ENCODE measurements at regions not wholly inside any gene's neighbourhood (a gene's known extent, or its start where the extent isn't known, plus 50 kb on each side); places are given as distances from the start of the nearest gene placed in this dataset.

DNA sequence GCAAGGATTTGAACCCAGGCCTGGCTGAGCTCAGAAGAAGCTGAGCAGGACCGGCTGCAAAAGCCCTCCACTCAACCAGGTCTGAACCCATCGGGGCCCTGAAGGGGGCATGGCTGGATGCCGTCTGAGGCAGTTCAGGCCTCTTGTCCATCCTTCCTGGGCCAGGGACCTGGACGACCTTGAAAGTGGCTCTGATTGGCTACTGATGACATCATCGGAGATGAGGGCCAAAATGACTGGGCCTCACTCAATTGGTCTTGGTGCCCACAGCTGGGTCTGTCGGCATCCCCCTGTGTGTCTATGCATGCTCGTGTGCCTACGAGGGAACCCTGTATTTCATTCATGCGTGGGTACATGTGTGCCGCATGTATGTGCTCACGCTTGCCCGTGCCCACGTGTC lies 71.8 kb downstream of the PTPRS start:
- TF ChIP-seq, protein P1, sequence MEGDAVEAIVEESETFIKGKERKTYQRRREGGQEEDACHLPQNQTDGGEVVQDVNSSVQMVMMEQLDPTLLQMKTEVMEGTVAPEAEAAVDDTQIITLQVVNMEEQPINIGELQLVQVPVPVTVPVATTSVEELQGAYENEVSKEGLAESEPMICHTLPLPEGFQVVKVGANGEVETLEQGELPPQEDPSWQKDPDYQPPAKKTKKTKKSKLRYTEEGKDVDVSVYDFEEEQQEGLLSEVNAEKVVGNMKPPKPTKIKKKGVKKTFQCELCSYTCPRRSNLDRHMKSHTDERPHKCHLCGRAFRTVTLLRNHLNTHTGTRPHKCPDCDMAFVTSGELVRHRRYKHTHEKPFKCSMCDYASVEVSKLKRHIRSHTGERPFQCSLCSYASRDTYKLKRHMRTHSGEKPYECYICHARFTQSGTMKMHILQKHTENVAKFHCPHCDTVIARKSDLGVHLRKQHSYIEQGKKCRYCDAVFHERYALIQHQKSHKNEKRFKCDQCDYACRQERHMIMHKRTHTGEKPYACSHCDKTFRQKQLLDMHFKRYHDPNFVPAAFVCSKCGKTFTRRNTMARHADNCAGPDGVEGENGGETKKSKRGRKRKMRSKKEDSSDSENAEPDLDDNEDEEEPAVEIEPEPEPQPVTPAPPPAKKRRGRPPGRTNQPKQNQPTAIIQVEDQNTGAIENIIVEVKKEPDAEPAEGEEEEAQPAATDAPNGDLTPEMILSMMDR (IDR thresholded peaks at IDR 0.05), result no peak
- TF ChIP-seq EP300 (IDR thresholded peaks at IDR 0.05; ENCODE audit: low read depth) (no peak), POLR2A (IDR thresholded peaks at IDR 0.05) (no peak), POLR2AphosphoS5 (IDR thresholded peaks at IDR 0.05) (no peak)

Data from transverse colon (tissue), 4 donors.